ENCODE measurements at regions not wholly inside any gene's neighbourhood (a gene's known extent, or its start where the extent isn't known, plus 50 kb on each side); places are given as distances from the start of the nearest gene placed in this dataset.
"Not testable (repeated sequence)": the region's sequence is repeated elsewhere in the genome, so short reads cannot be mapped to it uniquely, and the experiment has no call there.

GRCh38 chr4:179695175-179695574, 2252.9 kb upstream of the AGA start:
- H3K4me3 Mint-ChIP-seq (ENCODE audit: low read depth) = no peak overlapping the region
- H3K9me3 Mint-ChIP-seq = peaks cover 15% of the 10 kb centered on the region
- no peaks in the 10 kb centered on the region for H3K36me3 Mint-ChIP-seq (ENCODE audit: low read depth)
- H3K27me3 Mint-ChIP-seq (ENCODE audit: low read depth) = no peaks in the 10 kb centered on the region
- intact Hi-C loops (cut with micrococcal nuclease) = no loop called here
- DNase-seq (ENCODE audit: low spot score) = no peak
- no peak overlapping the region for H3K27ac Mint-ChIP-seq
- H3K4me1 Mint-ChIP-seq (ENCODE audit: low read depth) = no peaks in the 10 kb centered on the region

- Mint-ChIP-seq H3K27ac (no peak overlapping the region), H3K4me1 (ENCODE audit: low read depth) (no peaks in the 10 kb centered on the region), H3K36me3 (ENCODE audit: low read depth) (no peaks in the 10 kb centered on the region), H3K4me3 (ENCODE audit: low read depth) (no peak overlapping the region), H3K9me3 (peaks cover 16% of the 10 kb centered on the region), H3K27me3 (ENCODE audit: low read depth) (no peaks in the 10 kb centered on the region)
- DNase-seq (ENCODE audit: low spot score) = no peak
- intact Hi-C loops (cut with micrococcal nuclease) = no loop called here
Measured at GRCh38 chr4:179698321-179698720, 2256.1 kb upstream of the AGA start.

- H3K27me3 Mint-ChIP-seq (ENCODE audit: low read depth) = no peaks in the 10 kb centered on the region
- peaks cover 4% of the 10 kb centered on the region for H3K9me3 Mint-ChIP-seq
- H3K4me3 Mint-ChIP-seq (ENCODE audit: low read depth) = no peak overlapping the region
- no peak for DNase-seq (ENCODE audit: low spot score)
- no peaks in the 10 kb centered on the region for H3K36me3 Mint-ChIP-seq (ENCODE audit: low read depth)
- H3K27ac Mint-ChIP-seq = no peak overlapping the region
- intact Hi-C loops (cut with micrococcal nuclease) = no loop called here
- H3K4me1 Mint-ChIP-seq (ENCODE audit: low read depth) = no peaks in the 10 kb centered on the region
Measured at GRCh38 chr4:179709961-179710624, 2267.9 kb upstream of the AGA start.

GRCh38 chr4:179719766-179720450, 2277.7 kb upstream of the AGA start:
- Mint-ChIP-seq H3K4me1 (ENCODE audit: low read depth) (no peaks in the 10 kb centered on the region), H3K9me3 (peaks cover 16% of the 10 kb centered on the region), H3K4me3 (ENCODE audit: low read depth) (no peak overlapping the region), H3K27ac (no peak overlapping the region), H3K36me3 (ENCODE audit: low read depth) (no peaks in the 10 kb centered on the region), H3K27me3 (ENCODE audit: low read depth) (no peaks in the 10 kb centered on the region)
- no peak for DNase-seq (ENCODE audit: low spot score)
- intact Hi-C loops (cut with micrococcal nuclease) = no loop called here

GRCh38 chr4:179726491-179726890, 2284.3 kb upstream of the AGA start:
- peaks cover 37% of the 10 kb centered on the region for H3K9me3 Mint-ChIP-seq
- H3K4me3 Mint-ChIP-seq (ENCODE audit: low read depth); H3K27me3 Mint-ChIP-seq (ENCODE audit: low read depth); intact Hi-C loops (cut with micrococcal nuclease); H3K27ac Mint-ChIP-seq; H3K4me1 Mint-ChIP-seq (ENCODE audit: low read depth); H3K36me3 Mint-ChIP-seq (ENCODE audit: low read depth); DNase-seq (ENCODE audit: low spot score): not testable (repeated sequence)

- Mint-ChIP-seq H3K27ac (no peak overlapping the region), H3K36me3 (ENCODE audit: low read depth) (no peaks in the 10 kb centered on the region), H3K9me3 (peaks cover 29% of the 10 kb centered on the region), H3K27me3 (ENCODE audit: low read depth) (no peaks in the 10 kb centered on the region), H3K4me3 (ENCODE audit: low read depth) (no peak overlapping the region), H3K4me1 (ENCODE audit: low read depth) (no peaks in the 10 kb centered on the region)
- intact Hi-C loops (cut with micrococcal nuclease) = no loop called here
- DNase-seq (ENCODE audit: low spot score) = no peak
Measured at GRCh38 chr4:179728305-179728704, 2286.1 kb upstream of the AGA start.

- H3K27me3 Mint-ChIP-seq (ENCODE audit: low read depth); DNase-seq (ENCODE audit: low spot score); H3K36me3 Mint-ChIP-seq (ENCODE audit: low read depth); H3K27ac Mint-ChIP-seq; H3K4me1 Mint-ChIP-seq (ENCODE audit: low read depth); intact Hi-C loops (cut with micrococcal nuclease); H3K4me3 Mint-ChIP-seq (ENCODE audit: low read depth): not testable (repeated sequence)
- H3K9me3 Mint-ChIP-seq = peaks cover 28% of the 10 kb centered on the region
Measured at GRCh38 chr4:179736820-179737219, 2294.6 kb upstream of the AGA start.

GRCh38 chr4:179738822-179739221, 2296.6 kb upstream of the AGA start:
- no peak for DNase-seq (ENCODE audit: low spot score)
- intact Hi-C loops (cut with micrococcal nuclease) = no loop called here
- Mint-ChIP-seq H3K9me3 (peaks cover 25% of the 10 kb centered on the region), H3K27me3 (ENCODE audit: low read depth) (no peaks in the 10 kb centered on the region), H3K4me1 (ENCODE audit: low read depth) (no peaks in the 10 kb centered on the region), H3K27ac (no peak overlapping the region), H3K4me3 (ENCODE audit: low read depth) (no peak overlapping the region), H3K36me3 (ENCODE audit: low read depth) (no peaks in the 10 kb centered on the region)

GRCh38 chr4:179747218-179747910, 2305.1 kb upstream of the AGA start:
- Mint-ChIP-seq H3K9me3 (peaks cover 25% of the 10 kb centered on the region), H3K27me3 (ENCODE audit: low read depth) (no peaks in the 10 kb centered on the region), H3K4me3 (ENCODE audit: low read depth) (no peak overlapping the region), H3K36me3 (ENCODE audit: low read depth) (no peaks in the 10 kb centered on the region), H3K27ac (no peak overlapping the region), H3K4me1 (ENCODE audit: low read depth) (no peaks in the 10 kb centered on the region)
- intact Hi-C loops (cut with micrococcal nuclease) = no loop called here
- DNase-seq (ENCODE audit: low spot score) = no peak

GRCh38 chr4:179748837-179749236, 2306.6 kb upstream of the AGA start:
- DNase-seq (ENCODE audit: low spot score) = no peak
- no peaks in the 10 kb centered on the region for H3K27me3 Mint-ChIP-seq (ENCODE audit: low read depth)
- H3K27ac Mint-ChIP-seq = no peak overlapping the region
- no peaks in the 10 kb centered on the region for H3K4me1 Mint-ChIP-seq (ENCODE audit: low read depth)
- H3K4me3 Mint-ChIP-seq (ENCODE audit: low read depth) = no peak overlapping the region
- H3K36me3 Mint-ChIP-seq (ENCODE audit: low read depth) = no peaks in the 10 kb centered on the region
- H3K9me3 Mint-ChIP-seq = peaks cover 25% of the 10 kb centered on the region
- intact Hi-C loops (cut with micrococcal nuclease) = no loop called here

- Mint-ChIP-seq H3K9me3 (peaks cover 25% of the 10 kb centered on the region), H3K27ac (no peak overlapping the region), H3K4me1 (ENCODE audit: low read depth) (no peaks in the 10 kb centered on the region), H3K27me3 (ENCODE audit: low read depth) (no peaks in the 10 kb centered on the region), H3K4me3 (ENCODE audit: low read depth) (no peak overlapping the region), H3K36me3 (ENCODE audit: low read depth) (no peaks in the 10 kb centered on the region)
- intact Hi-C loops (cut with micrococcal nuclease) = no loop called here
- no peak for DNase-seq (ENCODE audit: low spot score)
Measured at GRCh38 chr4:179750374-179750773, 2308.1 kb upstream of the AGA start.

GRCh38 chr4:179751669-179752068, 2309.4 kb upstream of the AGA start:
- no peaks in the 10 kb centered on the region for H3K27me3 Mint-ChIP-seq (ENCODE audit: low read depth)
- no peak for DNase-seq (ENCODE audit: low spot score)
- intact Hi-C loops (cut with micrococcal nuclease) = no loop called here
- no peaks in the 10 kb centered on the region for H3K4me1 Mint-ChIP-seq (ENCODE audit: low read depth)
- H3K9me3 Mint-ChIP-seq = peaks cover 18% of the 10 kb centered on the region
- H3K4me3 Mint-ChIP-seq (ENCODE audit: low read depth) = no peak overlapping the region
- no peaks in the 10 kb centered on the region for H3K36me3 Mint-ChIP-seq (ENCODE audit: low read depth)
- no peak overlapping the region for H3K27ac Mint-ChIP-seq

- Mint-ChIP-seq H3K36me3 (ENCODE audit: low read depth) (no peaks in the 10 kb centered on the region), H3K4me3 (ENCODE audit: low read depth) (no peak overlapping the region), H3K27me3 (ENCODE audit: low read depth) (no peaks in the 10 kb centered on the region), H3K4me1 (ENCODE audit: low read depth) (no peaks in the 10 kb centered on the region), H3K27ac (no peak overlapping the region), H3K9me3 (peaks cover 11% of the 10 kb centered on the region)
- DNase-seq (ENCODE audit: low spot score) = no peak
- intact Hi-C loops (cut with micrococcal nuclease) = no loop called here
Measured at GRCh38 chr4:179755322-179755721, 2313.1 kb upstream of the AGA start.

Measured in activated T-helper 2 cell treated with anti-CD3 and anti-CD28 coated beads, Interferon-gamma antibody, Interleukin-2, Interleukin-4, amounts not matched to agents 10 μg/mL and 5 μg/mL and 100 μg/mL, durations not matched to agents 14 hours and 24 hours and 36 hours (primary cell).